Activated CD4-positive, alpha-beta T cell treated with anti-CD3 and anti-CD28 coated beads, Interleukin-2, amount 50 U/mL, for 48 hours (primary cell): ENCODE measurements at regions not wholly inside any gene's neighbourhood (a gene's known extent, or its start where the extent isn't known, plus 50 kb on each side); places are given as distances from the start of the nearest gene placed in this dataset.

Experiments
- DNase-seq, 2 experiments: peaks; one replicate each; pipeline ENCODE4 v3.0.0-alpha.2; 2020

DNA sequence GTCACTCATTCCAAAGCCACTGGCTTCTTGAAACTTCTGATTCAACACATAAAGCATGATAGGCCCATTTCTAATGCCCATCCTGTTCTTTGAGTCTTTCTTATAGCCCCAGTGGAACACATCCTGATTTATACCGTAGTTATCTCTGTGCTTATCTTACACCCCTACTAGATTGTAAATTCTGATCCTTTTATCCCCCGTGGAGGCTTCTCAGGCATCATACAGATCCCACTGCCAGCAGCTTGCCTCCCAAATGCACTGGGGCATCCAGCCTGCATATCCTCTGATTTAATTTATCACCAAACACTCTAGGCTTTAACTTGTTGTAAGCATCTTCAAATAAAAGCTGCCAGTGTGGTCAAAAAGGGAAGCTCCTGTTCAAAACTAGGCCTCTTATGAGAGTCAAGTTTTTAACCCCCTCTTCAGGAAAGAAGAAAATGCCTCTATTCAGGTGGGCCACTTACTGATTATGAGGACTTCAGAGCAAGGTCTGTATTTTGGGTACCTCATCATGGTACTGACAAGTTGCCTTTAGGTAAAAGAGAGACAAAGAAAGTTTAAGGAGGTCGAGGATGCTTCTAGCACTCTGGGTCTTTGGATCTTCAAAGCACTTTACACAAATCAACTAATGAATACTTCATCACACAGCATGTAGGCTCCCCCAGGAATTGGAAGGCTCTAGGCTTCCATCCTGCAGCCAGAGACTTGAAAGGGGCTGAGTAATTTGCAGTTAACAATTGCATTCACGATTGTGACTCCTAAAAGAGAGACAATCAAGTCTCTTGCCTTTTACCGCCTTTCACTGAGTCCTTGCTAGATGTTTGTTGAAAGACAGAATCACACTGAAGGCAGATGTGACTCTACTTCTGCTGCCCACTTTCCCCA is 95.8 kb upstream of the LDB2 start:
- DNase-seq: no peak

GRCh38 chr4:16992566-16993225 is 94.3 kb upstream of the LDB2 start:
- no peak for DNase-seq

DNA sequence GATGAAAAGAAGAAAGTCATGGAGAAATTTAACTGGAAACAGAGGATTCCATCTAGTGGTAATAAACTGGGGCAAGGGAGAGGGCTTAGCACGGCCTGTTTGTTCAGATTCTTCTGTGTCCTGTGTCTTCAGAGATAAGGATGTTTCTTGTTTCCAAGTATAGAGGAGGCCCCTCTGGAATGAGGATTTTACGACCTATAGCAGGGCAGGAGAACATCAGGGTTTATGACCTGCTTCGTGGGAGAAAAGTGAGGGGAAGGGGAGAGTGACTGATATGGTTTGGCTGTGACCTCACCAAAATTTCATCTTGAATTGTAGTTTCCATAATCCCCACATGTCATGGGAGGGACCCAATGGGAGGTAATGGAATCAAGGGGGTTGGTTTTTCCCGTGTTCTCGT is 93.0 kb upstream of the LDB2 start:
- no peak for DNase-seq

DNA sequence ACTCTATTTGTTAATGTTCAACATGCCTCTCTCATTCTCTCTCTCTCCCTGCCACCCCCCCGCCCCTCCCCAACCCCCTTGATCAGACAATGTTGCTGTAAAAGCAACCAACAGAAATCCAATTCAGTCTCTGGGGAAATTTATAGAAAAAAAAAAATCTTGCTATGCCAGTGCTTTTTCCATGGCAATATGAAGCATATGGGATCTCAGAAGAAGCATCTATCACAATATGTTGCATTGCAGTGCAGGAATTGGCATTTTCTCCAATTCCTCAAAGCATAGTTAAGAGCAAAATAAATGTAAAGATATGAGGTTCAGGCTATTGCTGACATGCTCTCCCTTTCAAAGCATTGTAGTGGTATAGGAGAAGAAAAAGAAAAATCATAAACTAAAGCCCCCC is 90.9 kb upstream of the LDB2 start:
- no peak for DNase-seq

GRCh38 chr4:16988814-16989213 is 90.4 kb upstream of the LDB2 start:
- DNase-seq: no peak

DNA sequence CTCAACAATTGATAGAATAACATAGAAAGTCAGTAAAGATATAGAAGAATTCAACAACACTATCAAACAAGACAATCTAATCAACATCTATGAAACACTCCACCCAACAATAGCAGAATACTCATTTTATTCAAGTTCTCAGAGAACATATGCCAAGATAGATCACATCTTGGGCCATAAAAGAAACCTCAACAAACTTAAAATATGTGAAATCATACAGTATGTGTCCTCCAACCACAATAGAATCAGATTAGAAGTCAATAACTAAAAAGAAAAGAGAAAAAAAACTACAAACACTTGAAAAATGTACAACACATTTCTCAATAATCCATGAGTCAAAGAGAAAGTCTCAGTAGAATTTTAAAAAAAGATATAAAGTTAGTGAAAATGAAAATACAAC is 78.6 kb upstream of the LDB2 start:
- no peak for DNase-seq

DNA sequence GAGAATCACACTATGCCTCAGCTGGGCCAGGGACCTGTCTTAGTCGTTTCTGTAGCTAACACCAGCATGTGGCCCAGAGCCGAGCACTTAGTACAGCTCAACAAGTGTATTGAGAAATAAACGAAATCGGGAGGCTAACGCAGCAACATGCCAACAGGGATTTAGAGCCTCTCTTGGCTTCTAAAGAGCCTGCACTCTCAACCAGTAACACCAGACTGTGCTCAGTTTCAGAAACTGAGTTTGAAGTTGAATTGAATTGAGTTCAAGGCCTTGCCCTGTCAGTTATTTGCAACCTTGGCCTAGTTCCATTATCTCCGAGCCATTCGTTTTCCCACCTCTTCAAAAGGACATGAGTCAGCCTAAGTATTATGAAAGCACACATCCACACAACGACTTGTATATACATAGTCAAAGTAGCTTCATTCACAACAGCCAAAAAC is 71.3 kb upstream of the LDB2 start:
- DNase-seq: no peak

DNA sequence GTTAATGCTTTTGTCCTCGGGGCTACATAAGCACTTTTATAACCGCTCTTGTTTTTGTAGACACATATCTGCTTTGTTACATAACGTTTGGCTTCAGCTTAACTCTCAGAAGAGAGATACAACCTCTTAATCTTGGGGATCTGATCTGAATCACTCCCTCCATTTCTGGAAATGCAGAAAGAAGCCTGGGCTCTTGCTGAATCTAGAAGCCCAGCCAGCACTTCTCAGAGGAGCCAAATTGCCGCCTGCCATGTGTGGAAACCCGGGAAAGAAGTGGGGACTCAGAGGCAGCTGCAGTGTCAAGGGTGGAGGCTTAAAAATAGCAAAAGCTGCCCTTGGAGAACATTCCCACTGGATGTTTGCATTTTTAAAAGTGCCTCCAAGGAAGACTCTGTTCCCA is 69.3 kb upstream of the LDB2 start:
- no peak for DNase-seq

- no peak for DNase-seq
These were observed 60.9 kb upstream of the LDB2 start for GRCh38 chr4:16959305-16959704.

- no peak for DNase-seq
These were observed 54.6 kb upstream of the LDB2 start for GRCh38 chr4:16952896-16953630.

DNA sequence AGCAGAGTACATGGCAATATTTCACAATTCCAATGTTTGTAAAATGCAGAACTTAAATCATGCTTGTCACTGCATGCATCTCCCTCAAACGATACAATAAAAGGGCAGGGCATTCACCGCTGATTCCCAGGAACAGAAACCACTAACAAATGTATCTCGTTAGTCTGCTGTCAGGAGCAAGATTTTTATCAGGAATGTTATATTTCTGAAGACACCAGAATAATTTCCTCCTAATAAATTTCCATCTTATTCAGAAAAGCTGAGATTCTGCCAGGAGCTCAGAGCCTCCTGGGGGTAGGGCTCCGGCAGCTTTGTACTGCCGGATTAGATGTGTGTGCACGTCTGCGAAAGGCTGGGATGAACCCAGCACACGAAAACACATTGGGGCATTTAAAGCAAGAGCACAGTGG is 54.0 kb upstream of the LDB2 start:
- DNase-seq: no peak
